ENCODE measurements at regions not wholly inside any gene's neighbourhood (a gene's known extent, or its start where the extent isn't known, plus 50 kb on each side); places are given as distances from the start of the nearest gene placed in this dataset.

DNA sequence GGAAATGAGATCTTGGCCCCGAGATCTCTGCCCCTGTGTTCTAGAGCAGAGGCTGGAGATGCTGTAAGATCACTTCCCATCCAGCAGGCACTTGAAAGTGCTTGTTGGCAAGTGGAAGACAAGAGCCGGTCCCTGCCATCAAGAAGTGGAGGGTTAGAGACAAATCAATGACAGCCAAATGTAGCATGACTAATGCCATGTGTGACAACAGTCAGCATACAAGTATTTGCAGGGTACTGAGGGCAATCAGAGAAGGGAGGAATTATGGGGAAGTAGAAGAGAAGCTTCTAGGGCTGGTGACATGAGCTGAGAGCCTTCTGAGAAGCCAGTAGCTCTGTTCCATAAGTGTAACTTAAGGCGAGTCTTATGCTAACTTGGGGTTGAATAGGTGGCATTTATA lies 58.6 kb downstream of the TMEM17 start:
- no peak for DNase-seq

DNA sequence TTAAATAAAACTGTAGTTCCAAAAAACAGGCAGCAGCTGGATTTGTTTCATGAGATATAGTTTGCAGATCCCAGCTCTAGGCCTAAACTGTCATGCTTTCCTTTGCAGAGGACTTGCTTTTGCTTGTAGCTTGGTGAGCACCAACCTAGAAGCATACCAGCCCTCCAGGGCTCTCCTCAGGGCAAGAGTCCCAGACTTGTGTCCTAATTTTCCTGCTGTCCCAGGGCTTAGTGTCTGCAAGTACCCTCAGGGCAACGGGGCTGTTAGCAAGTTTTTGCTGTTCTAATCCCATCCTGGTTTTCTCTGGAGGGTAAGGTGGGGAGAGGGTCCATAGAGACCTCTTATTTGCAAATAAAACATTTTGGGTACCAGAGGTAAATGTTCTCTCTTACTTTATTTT lies 59.5 kb downstream of the TMEM17 start:
- DNase-seq, result no peak

DNA sequence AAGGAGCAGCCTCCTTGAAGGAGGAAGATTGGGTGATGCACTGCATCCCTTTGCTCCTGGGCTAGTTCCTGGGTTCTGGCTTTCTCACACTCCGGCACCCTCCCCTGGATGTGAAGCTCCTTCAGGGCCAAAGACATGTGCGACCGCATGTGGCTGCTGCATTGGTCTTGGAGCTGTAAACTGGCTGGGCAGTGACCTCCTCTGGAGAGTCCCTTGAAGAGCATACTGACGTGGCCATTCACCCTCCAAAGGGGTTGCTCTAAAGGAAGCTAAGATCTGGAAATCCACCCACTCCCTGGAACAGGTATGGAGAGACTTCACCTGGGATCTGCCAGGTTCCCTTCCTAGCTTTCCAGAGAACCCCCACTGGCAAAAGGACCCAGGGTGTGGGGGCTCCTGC lies 62.1 kb downstream of the TMEM17 start:
- DNase-seq, result no peak

DNA sequence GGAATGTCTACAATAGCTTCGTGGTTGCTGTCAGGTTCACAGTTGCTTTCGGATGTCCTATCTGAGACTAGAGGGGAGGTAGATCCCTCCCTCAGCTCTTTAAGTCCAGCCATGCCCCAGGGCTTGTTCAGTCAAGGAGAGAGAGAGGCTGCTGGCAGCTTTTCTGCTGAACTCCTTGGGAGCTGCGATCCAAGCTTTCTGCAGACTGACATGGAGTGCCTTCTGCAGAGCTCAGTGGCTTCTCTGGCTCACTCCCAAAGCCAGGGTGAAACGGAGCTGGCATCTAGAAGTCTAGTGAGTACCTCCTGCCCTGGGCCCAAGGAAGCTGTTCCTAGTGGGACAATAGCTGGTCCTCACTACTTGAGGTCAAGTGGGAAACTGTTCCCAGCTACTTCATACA lies 62.5 kb downstream of the TMEM17 start:
- DNase-seq, result no peak

DNA sequence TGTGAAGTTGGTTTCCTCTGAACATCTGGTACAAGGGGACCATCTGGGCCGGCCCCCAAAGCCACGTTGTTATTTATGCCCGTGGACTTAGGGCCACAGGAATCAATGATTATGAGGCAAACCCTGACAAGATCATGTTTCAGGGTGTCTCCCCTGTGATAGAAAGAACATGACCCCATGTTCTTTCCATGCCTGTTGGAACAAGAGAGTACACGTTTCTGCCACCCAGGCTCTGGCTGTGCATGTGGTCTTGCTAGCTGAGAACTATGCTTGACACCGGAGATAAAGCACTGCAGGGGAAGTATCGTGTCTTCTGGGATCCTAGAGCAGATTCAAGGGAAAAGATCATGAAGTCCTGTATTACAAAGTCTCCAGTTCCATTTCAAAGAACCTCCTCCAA lies 64.2 kb downstream of the TMEM17 start:
- no peak for DNase-seq

DNA sequence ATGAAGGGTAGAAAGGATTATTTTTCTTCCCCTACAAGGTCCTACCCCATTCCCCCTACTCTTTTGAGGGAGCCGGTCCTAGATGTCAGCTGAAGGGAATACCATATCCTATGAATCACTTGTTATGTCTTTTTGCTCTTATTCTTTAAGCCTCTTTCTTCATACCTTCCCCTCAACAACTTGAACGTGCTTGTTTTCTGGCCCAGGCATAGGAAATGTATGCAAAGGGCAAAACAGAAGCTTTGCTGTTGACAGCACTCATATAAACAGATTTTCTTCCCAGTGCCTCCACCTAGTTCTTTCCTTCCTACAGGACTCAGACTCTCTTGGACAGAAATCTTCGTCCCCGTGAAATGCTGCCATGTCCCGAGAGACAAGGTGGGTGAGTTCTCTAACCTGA lies 64.6 kb downstream of the TMEM17 start:
- DNase-seq, result no peak

DNA sequence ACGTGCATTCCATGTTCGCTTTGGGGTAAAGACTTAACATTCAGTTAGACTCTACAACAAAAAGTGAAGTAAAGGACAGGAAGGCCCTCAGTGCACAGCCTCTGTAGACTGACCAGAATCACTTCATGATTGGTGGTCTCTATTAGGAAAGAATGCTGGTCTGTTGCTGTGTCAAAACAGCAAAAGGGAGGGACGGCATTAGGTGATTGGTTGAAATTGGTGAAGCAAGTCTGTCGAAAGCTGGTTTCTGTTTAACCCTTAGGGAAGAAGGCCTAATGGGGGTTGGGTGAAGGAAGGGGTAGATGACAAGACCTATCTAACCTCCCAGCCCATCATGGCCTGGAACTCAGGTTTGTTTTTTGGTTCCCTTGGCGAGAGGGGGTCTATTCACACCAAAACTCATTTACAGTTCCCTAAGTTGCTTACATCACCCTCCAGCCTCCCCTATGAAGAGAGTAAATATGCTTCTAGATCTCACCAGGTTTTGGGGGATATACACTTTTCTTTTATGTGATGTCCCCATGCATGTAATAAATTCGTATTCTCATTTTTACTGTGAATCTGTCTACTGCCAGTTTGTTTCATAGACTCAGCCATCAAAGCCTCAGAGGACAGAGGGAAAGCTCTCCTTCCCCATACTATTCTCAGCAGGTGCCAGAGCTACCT lies 65.6 kb downstream of the TMEM17 start:
- DNase-seq, result no peak

DNA sequence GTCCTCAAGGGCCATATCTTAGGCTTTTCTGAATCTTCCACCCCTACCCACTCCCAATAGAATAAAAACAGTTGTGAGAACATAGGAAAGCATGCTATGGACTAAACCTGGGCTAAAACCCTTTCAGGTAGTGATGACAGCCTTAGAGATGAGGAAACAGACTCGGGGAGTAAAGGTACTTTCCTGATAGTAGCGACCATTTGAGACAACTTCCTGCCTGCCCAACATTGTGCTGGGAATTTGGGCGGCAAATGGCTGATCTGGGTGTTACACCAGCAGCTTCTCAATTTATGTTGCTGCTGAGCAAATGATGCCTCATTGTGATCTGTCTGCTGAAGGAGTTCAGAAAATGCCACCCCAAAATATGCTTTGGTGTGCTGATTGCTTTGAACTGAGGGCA lies 66.6 kb downstream of the TMEM17 start:
- DNase-seq, result no peak

DNA sequence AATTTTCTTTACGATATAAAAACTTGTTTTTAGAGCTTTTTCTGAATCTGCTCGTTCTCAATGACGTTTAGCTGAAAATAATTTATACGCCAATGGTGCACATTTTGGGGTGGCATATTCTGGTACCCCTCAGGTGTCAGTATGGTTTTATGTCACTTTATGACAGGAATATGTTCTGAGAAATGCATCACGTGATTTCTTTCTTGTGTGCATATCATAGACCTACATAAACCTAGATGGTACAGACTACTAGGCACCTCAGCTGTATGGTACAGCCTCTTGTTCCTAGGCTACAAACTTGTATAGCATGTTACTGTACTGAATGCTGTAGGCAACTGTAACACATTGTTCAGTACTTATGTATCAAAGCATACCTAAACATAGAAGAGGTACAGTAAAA lies 68.2 kb downstream of the TMEM17 start:
- DNase-seq, result no peak

DNA sequence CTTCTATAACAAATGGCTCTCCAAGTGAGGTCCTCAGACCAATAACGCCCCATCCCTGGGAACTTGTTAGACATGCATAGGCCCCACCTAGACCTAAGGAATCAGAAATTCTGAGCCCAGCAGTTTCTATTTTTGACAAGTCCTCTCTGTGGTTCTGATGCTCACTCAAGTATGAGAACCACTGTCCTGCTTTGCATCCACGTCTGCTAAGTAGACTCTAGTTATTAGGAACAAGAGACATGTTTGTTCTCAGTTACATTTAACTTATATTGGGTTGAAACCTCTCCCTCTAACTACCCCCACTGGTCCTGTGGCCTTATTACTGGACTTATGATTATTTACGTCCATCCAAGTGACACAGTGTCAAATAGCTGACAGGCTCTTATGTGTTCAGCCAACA lies 70.3 kb downstream of the TMEM17 start:
- peak in 1 of 2 experiments; percentile 30 for DNase-seq

DNA sequence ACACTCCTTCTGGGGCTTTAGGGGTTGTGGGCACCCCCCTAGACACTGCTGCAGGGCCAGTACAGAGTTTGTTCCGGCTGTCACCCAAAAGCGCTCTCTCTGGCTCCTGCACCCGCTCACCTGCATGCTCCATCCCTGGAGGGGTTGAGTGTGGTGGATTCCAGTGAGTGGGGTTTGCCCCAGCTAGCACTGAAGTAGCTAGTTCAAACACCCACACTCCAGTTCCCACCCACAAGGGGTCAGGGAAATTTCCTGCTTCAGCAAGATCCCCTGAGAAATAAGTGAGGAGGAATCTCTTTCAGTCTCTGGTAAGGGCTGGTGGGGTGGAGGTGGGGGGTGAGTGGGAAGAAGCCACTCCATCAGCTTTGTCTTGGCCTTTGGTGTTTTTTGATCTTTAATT lies 73.6 kb downstream of the TMEM17 start:
- no peak for DNase-seq

DNA sequence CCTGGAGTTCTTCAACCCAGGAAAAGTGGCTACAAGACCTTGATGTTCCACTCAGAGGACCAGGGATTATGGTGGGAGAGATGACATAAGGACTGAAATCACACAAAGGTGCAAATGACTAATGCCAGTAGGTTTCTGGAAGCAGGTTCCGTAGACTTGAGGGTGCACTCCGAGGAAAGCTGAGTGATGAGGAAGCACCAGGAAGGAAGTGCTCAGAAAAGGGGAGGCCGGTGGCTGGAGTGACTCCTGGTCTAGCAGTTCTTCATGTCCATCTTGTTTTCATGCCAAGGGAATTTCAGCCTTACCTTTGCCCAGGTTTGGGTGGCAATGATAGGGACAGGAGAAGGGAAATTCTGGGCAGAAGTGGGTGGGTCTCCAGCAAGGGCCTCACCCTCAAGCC lies 74.5 kb downstream of the TMEM17 start:
- no peak for DNase-seq

DNA sequence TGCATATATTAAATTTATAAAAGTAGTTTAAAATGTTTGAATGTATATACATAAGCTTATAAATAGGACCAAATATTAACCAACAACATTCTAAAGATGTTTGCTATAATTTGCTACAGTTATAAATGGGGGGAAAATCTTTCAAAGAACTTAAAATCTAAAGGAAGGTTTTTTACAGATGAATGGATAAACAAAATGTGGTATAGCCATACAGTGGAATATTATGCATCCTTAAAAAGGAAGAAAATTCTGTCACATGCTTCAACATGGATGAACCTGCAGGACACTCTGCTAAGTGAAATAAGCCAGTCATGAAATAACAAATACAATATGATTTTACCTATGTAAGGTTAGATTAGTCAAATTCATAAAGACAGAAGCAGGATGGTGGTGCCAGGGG lies 75.8 kb downstream of the TMEM17 start:
- no peak for DNase-seq

DNA sequence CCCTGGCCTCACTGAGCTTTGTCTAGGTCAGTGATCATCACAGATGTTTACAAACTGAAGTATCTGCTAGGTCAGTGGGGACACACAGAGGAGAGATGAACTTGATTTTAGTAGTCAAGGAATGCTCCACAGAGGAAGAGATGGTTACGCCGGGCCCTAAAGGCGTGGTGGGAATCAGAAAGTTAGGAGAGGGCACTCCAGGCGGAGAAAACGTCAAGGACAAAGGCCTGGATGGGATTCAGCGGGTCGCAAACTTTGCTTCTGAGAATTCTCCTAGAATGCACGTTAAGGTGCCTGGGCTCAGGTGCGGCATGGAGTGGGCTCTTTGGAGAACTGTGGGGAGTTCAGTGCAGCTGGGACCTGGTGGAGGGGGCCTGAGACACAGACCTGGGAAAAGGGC lies 78.8 kb downstream of the TMEM17 start:
- no peak for DNase-seq

DNA sequence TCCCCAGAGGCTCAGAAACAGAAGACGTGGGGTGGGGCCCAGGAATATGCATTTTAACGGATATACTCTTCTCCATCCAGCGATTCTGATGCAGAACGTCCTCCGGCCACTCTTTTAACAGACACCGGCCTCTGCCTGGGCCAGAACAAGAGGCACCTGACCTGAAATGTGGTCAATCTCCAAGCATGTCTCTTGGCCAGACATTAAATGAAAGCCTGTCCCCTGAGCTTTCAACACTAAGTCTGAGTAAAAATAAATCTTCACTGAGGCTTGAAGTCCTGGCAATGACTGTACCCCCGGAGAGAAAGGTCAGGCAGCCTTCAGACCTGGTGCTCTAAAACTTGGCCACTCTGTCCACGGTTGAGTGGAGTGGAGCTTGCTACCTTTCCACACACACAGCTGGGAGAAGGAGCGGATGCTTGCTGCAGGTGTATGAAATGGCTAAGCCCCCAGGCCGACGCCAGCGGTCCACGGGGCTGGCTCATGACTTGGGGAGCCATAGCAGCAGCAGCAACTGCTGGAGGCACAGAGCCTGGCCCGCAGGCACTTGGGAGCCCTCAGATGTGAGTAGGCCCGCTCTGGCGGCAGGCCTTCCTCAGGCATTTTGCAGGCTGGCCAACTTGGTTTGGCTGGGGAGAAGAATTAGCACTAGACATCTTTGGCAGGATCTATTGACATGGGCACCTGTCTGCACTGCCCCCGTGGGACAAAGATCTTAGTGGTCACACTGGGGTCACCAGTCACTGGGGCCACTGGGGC lies 79.7 kb downstream of the TMEM17 start:
- DNase-seq, result no peak

DNA sequence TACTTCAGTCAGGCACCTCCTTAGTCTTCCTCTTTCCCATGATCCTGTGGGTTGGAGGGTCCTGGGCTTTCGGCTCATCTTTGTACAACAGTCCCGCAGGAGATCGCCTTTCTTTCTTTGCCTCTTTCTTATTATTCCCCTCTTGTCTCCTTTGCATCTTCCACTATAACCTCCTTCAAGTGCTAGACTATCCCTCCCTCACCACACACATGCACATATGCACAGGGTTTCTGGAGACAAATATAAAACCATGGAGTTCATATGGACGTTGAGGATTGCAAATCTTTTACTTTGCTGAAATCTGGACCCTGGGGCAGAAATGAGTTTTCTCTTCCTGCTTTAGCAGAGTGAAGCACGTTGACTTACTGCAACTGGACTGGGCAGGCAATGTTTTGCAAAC lies 80.3 kb downstream of the TMEM17 start:
- no peak for DNase-seq

DNA sequence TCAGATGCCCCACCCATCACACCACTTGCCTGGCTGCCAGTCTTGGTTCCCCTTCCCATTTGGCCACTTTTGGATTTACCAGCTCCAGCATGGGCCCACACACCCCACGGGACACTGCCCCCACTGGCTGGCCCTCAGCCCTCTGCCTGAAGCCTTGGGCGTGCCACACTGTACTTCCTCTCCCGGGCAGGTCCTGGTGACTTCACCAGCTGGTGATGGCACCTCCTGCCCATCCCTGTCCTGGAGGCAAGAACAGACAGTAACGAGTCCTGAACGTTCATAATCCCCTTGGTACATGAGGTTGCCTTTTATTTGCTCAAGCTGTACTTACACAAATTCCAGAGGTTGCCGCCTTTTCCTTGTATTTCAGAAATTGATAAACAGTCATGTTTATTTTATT lies 81.1 kb downstream of the TMEM17 start:
- DNase-seq, result no peak

DNA sequence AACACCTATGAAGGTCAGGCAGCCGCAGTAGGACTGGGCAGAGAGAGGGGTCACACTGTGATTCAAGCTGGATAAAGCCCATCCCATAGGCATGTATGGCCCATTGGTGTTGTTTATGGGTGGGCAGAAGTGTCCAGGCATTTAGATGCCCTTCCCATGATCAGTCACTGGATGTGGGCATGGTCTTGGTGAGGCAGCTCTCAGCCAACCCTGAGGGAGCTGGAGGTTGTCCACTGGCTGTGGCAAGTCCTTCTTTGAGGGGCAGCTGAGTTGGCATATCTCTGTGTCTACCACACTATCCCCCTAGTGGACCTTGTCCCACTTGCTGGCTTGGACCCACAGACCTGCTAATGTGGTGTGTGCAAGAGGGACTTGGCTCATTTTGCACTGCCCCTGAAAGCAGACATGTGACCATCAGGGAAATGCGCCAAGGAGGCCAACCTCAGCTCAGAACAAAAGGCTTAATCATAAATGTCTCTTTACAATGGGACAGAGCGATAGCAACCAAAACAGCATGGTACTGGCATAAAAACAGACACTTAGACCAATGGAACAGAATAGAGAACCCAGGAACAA lies 82.0 kb downstream of the TMEM17 start:
- DNase-seq, result no peak

DNA sequence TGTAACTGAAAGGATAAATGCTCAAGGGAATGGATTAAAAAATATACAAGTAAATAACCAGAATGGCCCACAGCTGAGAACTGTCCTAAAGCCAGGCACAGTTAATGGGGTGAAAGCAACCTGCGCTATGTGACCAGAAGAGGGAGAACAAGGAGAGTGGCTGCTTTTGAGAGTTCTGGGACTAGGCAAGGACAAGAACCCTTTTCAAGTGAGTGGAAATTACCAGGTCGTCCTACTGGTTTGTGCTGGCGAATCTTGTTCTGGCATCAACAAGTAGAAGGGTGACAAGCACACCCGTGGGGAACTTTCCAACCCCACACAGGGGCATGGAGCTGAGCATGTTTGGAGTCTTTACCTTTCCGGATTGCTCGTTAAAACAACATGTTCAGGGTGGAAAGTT lies 82.8 kb downstream of the TMEM17 start:
- DNase-seq, result peak in 1 of 2 experiments; percentile 25

DNA sequence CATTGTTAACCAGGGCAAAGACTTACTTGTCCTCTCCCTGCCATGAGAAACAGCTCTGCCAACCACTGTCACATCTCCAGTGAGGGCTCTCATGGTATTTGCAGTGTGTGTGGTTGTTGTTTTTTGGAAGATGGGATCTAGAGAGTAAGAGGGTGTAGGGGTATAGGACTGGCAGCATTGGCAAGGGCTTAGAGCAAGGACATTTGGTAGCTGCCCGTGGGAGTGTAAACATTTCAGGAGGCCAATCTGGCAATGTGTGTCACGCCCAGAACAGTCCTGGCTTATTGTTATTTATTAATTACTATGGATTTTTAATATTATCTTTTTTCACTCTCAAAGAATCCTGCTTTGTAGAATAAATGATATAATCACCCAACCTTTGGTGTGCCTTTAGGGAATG lies 90.5 kb downstream of the TMEM17 start:
- no peak for DNase-seq

DNA sequence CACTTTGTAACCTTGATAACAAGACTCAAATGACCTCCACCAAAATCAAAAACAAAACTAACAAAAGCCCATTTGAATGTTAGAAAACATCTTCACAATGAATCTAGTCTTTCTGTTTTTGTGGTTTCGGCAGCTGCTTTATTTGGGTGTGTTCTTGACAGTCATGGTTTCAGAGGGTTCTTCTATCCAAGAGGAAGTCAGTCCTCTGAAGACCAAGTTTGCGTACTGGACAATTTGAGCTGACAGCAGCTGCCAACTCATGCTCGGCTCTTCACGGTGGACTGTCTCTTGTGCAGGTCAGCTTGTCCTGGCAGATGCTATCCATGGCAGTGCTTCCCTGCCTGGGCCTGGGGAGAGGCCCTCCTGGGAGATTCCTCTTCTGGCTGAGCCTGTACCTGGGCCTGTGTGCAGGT lies 91.0 kb downstream of the TMEM17 start:
- no peak for DNase-seq

DNA sequence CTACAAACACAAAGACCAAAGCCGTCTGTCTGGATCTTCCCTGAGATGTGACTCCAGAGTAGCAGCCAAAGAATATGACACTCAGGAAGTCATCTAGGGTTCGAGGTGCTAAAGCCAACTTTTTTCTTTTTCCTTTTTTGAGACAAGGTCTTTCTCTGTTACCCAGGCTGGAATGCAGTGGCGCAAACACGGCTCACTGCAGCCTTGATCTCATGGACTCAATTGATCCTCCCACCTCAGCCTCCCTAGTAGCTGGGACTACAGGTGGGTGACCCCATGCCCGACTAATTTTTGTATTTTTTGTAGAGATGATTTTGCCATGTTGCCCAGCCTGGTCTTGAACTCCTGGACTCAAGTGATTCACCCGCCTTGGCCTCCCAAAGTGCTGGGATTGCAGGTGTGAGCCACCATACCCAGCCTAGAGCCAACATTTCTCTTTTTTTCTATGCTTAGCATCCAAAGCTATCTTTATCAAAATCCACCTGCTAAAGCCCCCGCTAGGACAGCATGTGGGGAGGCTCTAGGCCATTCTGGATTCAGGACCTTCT lies 92.8 kb downstream of the TMEM17 start:
- DNase-seq, result no peak

DNA sequence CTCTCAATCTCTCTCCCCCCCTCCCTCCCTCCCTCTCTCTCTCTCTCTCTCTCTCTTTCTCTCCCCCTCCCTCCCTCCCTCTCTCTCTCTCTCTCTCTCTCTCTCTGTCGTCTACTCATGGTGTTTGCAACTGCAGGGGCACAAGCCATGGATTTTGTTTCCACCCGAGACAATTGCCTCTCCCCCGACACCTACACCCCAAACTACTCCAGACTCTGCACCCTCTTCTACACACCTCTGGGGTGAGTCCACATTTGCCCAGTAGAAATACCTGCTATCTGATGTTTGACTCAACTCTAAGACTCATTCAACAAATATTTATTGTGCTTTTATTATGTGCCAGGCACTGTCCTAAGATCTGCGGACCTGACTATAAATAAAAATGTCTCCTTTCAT lies 93.7 kb downstream of the TMEM17 start:
- DNase-seq, result no peak

DNA sequence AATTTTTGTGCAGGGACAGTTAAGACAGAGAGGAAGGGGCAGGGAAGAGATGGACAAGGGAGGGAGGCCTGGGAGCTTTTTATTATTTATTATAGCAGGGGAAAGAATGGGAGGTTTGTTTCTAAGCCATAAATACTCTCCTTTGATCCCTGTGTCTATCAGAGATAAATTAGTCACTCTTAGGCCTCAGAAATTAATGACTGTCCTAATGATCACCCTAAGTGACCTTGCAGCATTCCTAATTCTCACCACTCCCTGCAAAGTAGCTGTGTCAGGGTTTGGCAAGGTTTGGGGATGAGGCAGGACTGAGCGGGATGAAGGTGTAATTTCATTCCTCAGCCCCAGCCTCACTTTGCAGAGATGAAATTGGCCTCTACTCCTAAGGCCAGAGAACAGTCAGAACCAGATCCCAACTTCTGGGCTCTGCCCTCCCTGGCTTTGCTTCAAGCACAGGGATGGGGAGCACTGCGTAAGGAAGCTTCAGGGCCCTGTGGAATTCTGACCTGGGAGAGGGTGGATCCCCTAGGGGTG lies 95.0 kb downstream of the TMEM17 start:
- no peak for DNase-seq

All from NCI-H526 (cell line).